GM12878 (cell line): ENCODE measurements at regions not wholly inside any gene's neighbourhood (a gene's known extent, or its start where the extent isn't known, plus 50 kb on each side); places are given as distances from the start of the nearest gene placed in this dataset.

Experiments
- ATAC-seq: fragments of 200-7000 bp; cut with Tn5 transposase; 3 replicates; pipeline ENCODE4 v1.9.1; 2020; ENCODE audit warnings: mild to moderate bottlenecking, moderate library complexity
- BruUV-seq: library from RNA; stranded (reverse); fragments of 400-500 nt; replicated peaks from 2 replicates; lab custom pipeline; 2021; lab: Mats Ljungman, UMichigan
- CTCF ChIA-PET: fragments of 300-600 bp; sonication (Branson Sonifier 250); formaldehyde crosslinking; extraction: SDS; loops from one replicate; lab custom pipeline; 2021; ENCODE audit warnings: inconsistent platforms; lab: Yijun Ruan, JAX
- POLR2A ChIA-PET: fragments of 350-600 bp; formaldehyde crosslinking; extraction: SDS; loops from one replicate; lab custom pipeline; 2021; ENCODE audit warnings: inconsistent platforms; lab: Charles Lee
- RAD21 ChIA-PET: fragments of 300-600 bp; sonication (Branson Sonifier 250); formaldehyde crosslinking; loops from one replicate; lab custom pipeline; 2023; ENCODE audit warnings: antibody characterized with exemption; ENCODE audit not compliant: unreplicated experiment; lab: Charles Lee
- SMC1A ChIA-PET: fragments of 300-600 bp; sonication (Branson Sonifier 250); formaldehyde crosslinking; loops from one replicate; lab custom pipeline; 2023; ENCODE audit not compliant: unreplicated experiment, uncharacterized antibody; lab: Charles Lee
- DNase-seq: peaks from one replicate; pipeline ENCODE4 v3.0.0-alpha.2; 2011; ENCODE audit warnings: low read depth, low spot score
- FAIRE-seq: peaks from 3 replicates; lab custom pipeline; 2011; peaks lifted over from hg19 to GRCh38; lab: Jason Lieb, UNC
- H2AFZ ChIP-seq: 2 replicates; pipeline ENCODE4 v1.6.0; 2011; ENCODE audit warnings: low read depth, low read length, control low read depth; ENCODE audit not compliant: control insufficient read depth
- H3K27ac ChIP-seq: 2 replicates; pipeline ENCODE4 v1.5.1; 2011; ENCODE audit warnings: control low read depth; ENCODE audit not compliant: control insufficient read depth, insufficient read depth
- H3K27me3 ChIP-seq, 2 experiments: replicated peaks in 1 of 2; 2 replicates each; pipeline versions ENCODE4 v1.6.0 to v1.6.1; 2011; ENCODE audit warnings: low read length in 1 of 2; ENCODE audit not compliant: control insufficient read depth in 2 of 2, insufficient read depth in 2 of 2
- H3K36me3 ChIP-seq, 2 experiments: 2 replicates each; pipeline ENCODE4 v1.5.1; 2011; ENCODE audit warnings: low read length in 1 of 2; ENCODE audit not compliant: control insufficient read depth in 2 of 2, insufficient read depth in 2 of 2
- H3K4me1 ChIP-seq: 2 replicates; pipeline ENCODE4 v1.6.1; 2011; ENCODE audit warnings: mild to moderate bottlenecking, low read length, moderate library complexity, mixed read lengths; ENCODE audit not compliant: control insufficient read depth, insufficient read depth
- H3K4me2 ChIP-seq: 2 replicates; pipeline ENCODE4 v1.6.0; 2011; ENCODE audit warnings: control low read depth; ENCODE audit not compliant: control insufficient read depth, insufficient read depth
- H3K4me3 ChIP-seq: fragments of 200-600 bp; sonication (generic); 2 replicates; pipeline ENCODE4 v1.5.1; 2016
- H3K79me2 ChIP-seq: 2 replicates; pipeline ENCODE4 v1.6.0; 2011; ENCODE audit warnings: low read length; ENCODE audit not compliant: control insufficient read depth, insufficient read depth
- H3K9ac ChIP-seq: 2 replicates; pipeline ENCODE4 v1.8.0; 2011; ENCODE audit warnings: low read length, control low read depth, mixed read lengths; ENCODE audit not compliant: control insufficient read depth, insufficient read depth
- H3K9me3 ChIP-seq: replicated peaks from 3 replicates; pipeline ENCODE4 v1.5.1; 2011; ENCODE audit warnings: mild to moderate bottlenecking, low read length; ENCODE audit not compliant: control insufficient read depth, insufficient read depth
- H4K20me1 ChIP-seq: 2 replicates; pipeline ENCODE4 v1.6.0; 2011; ENCODE audit not compliant: control insufficient read depth, insufficient read depth
- CHD1 ChIP-seq: IDR thresholded peaks from 2 replicates; pipeline ENCODE4 v1.6.1; 2012; ENCODE audit warnings: low read depth, low read length, improper control_type of control experiment
- CTCF ChIP-seq, 3 experiments: IDR thresholded peaks in 2 of 3; conservative IDR thresholded peaks in 1 of 3; 2 replicates each; pipeline ENCODE4 v1.5.1; 2011; ENCODE audit warnings: low read depth in 3 of 3, low read length in 3 of 3, mild to moderate bottlenecking in 3 of 3, control low read depth in 2 of 3, moderate library complexity in 2 of 3, inconsistent platforms in 1 of 3, mixed read lengths in 1 of 3; ENCODE audit not compliant: control insufficient read depth in 2 of 3, insufficient read depth in 1 of 3; ENCODE audit errors: extremely low read depth in 1 of 3
- GATAD2B ChIP-seq: fragments of 450-650 bp; conservative IDR thresholded peaks from 2 replicates; pipeline ENCODE4 v1.6.1; 2017; ENCODE audit warnings: low read depth, mild to moderate bottlenecking, moderate library complexity
- LARP7 ChIP-seq: fragments of 450-650 bp; IDR thresholded peaks from 2 replicates; pipeline ENCODE4 v1.6.1; 2017; ENCODE audit warnings: mild to moderate bottlenecking
- MTA2 ChIP-seq: fragments of 450-650 bp; IDR thresholded peaks from 2 replicates; pipeline ENCODE4 v1.6.1; 2016; ENCODE audit warnings: low read depth, mild to moderate bottlenecking, moderate library complexity
- PAX5 ChIP-seq: IDR thresholded peaks from 2 replicates; pipeline ENCODE4 v1.6.1; 2011; ENCODE audit warnings: low read depth, low read length, borderline replicate concordance
- POU2F2 ChIP-seq: IDR thresholded peaks from 3 replicates; pipeline ENCODE4 v1.6.1; 2011; ENCODE audit warnings: low read depth, mild to moderate bottlenecking, low read length, borderline replicate concordance
- PRDM15 ChIP-seq: fragments of 450-650 bp; formaldehyde crosslinking; IDR thresholded peaks from 2 replicates; pipeline ENCODE4 v1.4.0; 2020; ENCODE audit warnings: mild to moderate bottlenecking, moderate library complexity
- RAD21 ChIP-seq: IDR thresholded peaks from 2 replicates; pipeline ENCODE4 v1.6.1; 2011; ENCODE audit warnings: mild to moderate bottlenecking, low read depth, low read length, moderate library complexity; ENCODE audit not compliant: insufficient read depth
- SRF ChIP-seq, 2 experiments: IDR thresholded peaks; 2 replicates each; pipeline ENCODE4 v1.6.1; 2011; ENCODE audit warnings: low read depth in 2 of 2, low read length in 2 of 2, mild to moderate bottlenecking in 1 of 2, moderate library complexity in 1 of 2
- STAT3 ChIP-seq: IDR thresholded peaks from 2 replicates; pipeline ENCODE4 v1.6.1; 2011; ENCODE audit warnings: low read depth, low read length, improper control_type of control experiment
- TARDBP ChIP-seq: IDR thresholded peaks from 2 replicates; pipeline ENCODE4 v1.6.1; 2016; ENCODE audit warnings: borderline replicate concordance
- ZNF207 ChIP-seq: fragments of 450-650 bp; IDR thresholded peaks from 2 replicates; pipeline ENCODE4 v1.6.1; 2014; ENCODE audit warnings: antibody characterized with exemption, mild to moderate bottlenecking, borderline replicate concordance
- ZNF217 ChIP-seq: fragments of 450-650 bp; IDR thresholded peaks from 2 replicates; pipeline ENCODE4 v1.6.1; 2017; ENCODE audit warnings: antibody characterized with exemption, mild to moderate bottlenecking
- WGBS: methylation state at CpG from one replicate; pipeline ENCODE4 v1.1.6; 2016; ENCODE audit warnings: low lambda C conversion rate; ENCODE audit not compliant: insufficient replicate concordance, insufficient coverage; ENCODE audit errors: missing lambda C conversion rate; 5-methylcytosine and 5-hydroxymethylcytosine counted together
- in situ Hi-C: fragments of 300-500 bp; cut with MboI; formaldehyde crosslinking; loops from 9 replicates; pipeline ENCODE4 v1.14.3; 2018; ENCODE audit warnings: mixed read lengths
- intact Hi-C: fragments of 100-400 bp; cut with micrococcal nuclease; formaldehyde crosslinking; loops from one replicate; pipeline ENCODE4 v1.14.2; 2022; ENCODE audit not compliant: unreplicated experiment

DNA sequence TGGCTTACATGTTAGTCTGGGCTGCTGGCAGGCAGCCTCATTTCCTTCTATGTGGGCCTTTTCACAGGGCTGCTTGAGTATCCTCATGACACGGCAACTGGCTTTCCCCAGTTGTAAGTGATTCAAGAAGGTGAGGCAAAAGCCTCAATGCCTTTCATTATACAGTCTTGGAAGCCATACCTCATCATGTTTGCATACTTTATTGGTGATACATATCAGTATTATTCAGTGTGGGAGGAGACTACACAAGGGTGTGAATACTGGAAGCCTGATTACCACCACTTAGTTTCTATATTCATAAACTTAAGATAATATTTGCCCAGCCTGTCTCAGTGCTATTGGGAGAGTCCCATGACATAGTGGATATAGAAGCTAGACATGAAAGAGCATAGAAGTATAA lies 346.8 kb downstream of the SOX2 start:
- Histone ChIP-seq H3K36me3 (no peaks in the 10 kb centered on the region), H3K4me1 (no peaks in the 10 kb centered on the region), H4K20me1 (no peaks in the 10 kb centered on the region), H3K9me3 (no peaks in the 10 kb centered on the region), H3K79me2 (no peaks in the 10 kb centered on the region), H3K27ac (no peak overlapping the region), H3K4me3 (no peak overlapping the region), H3K27me3 (no peaks in the 10 kb centered on the region; a peak in 1 of 4 replicates)
- 0% methylated on average over 1 of the region's 1 CpG for WGBS
- ChIA-PET CTCF (no interaction called here), POLR2A (no interaction called here), SMC1A (interaction anchor here (1.5 kb wide), 1 partner anchor 9 kb away, joined by 3 read pairs; no protein-coding TSS in a partner anchor), RAD21 (no interaction called here)
- intact Hi-C loops: no loop called here
- in situ Hi-C loops: no loop called here
- DNase-seq: no peak
- ATAC-seq: peak; percentile 19
- no peak for TF ChIP-seq RAD21
- TF ChIP-seq, all 136 proteins: peak for 0
- Histone ChIP-seq H3K4me2 (no peak overlapping the region), H2AFZ (no peak overlapping the region), H3K9ac (no peak overlapping the region)
- no TSS peak for BruUV-seq
- no peak for FAIRE-seq

- Histone ChIP-seq H3K4me3 (no peak overlapping the region), H3K27ac (no peak overlapping the region), H3K4me2 (no peak overlapping the region), H3K4me1 (no peaks in the 10 kb centered on the region), H3K27me3 (peaks cover 0 to 2% of the 10 kb centered on the region in 2 experiments; a peak in 1 of 4 replicates), H3K9me3 (no peaks in the 10 kb centered on the region), H4K20me1 (no peaks in the 10 kb centered on the region), H3K36me3 (no peaks in the 10 kb centered on the region), H2AFZ (no peak overlapping the region), H3K9ac (no peak overlapping the region), H3K79me2 (no peaks in the 10 kb centered on the region)
- POLR2A ChIA-PET: no interaction called here
- 0% methylated on average over 1 of the region's 1 CpG for WGBS
- FAIRE-seq (no peak), ATAC-seq (no peak), DNase-seq (no peak)
- in situ Hi-C loops (no loop called here), intact Hi-C loops (no loop called here)
- SMC1A ChIA-PET: no interaction called here
- CTCF ChIA-PET: interaction anchor here (0.7 kb wide), 1 partner anchor 307 kb away, joined by 3 read pairs; no protein-coding TSS in a partner anchor
- RAD21 ChIA-PET: no interaction called here
- no TSS peak for BruUV-seq
- no peak for TF ChIP-seq SRF (IDR thresholded peaks at IDR 0.05; ENCODE audit: low read depth in 2 of 2, low read length in 2 of 2)
- no peak for TF ChIP-seq ZNF217
- no peak for TF ChIP-seq GATAD2B
- no peak for TF ChIP-seq TARDBP
- TF ChIP-seq LARP7: no peak
- TF ChIP-seq ZNF207: no peak
- no peak for TF ChIP-seq CHD1
- TF ChIP-seq CTCF (IDR thresholded peaks at IDR 0.05 in 2 of 3, conservative IDR thresholded peaks at IDR 0.05 in 1 of 3; ENCODE audit: control insufficient read depth in 2 of 3, extremely low read depth in 1 of 3, insufficient read depth in 1 of 3, low read depth in 3 of 3, low read length in 3 of 3): no peak
- TF ChIP-seq MTA2: no peak
- TF ChIP-seq STAT3: no peak
- TF ChIP-seq PRDM15 (CRISPR knock-in tag): no peak
- no peak for TF ChIP-seq POU2F2
- TF ChIP-seq PAX5: no peak
These were observed 352.0 kb downstream of the SOX2 start for GRCh38 chr3:182063742-182064141.
